HEK293T (cell line): ENCODE measurements at regions not wholly inside any gene's neighbourhood (a gene's known extent, or its start where the extent isn't known, plus 50 kb on each side); places are given as distances from the start of the nearest gene placed in this dataset.

Experiments used
- CTCF ChIA-PET: fragments of 350-600 bp; formaldehyde crosslinking; extraction: SDS; loops from one replicate; lab custom pipeline; 2021; ENCODE audit warnings: antibody characterized with exemption, inconsistent platforms; lab: Yijun Ruan, JAX
- POLR2A ChIA-PET: fragments of 350-600 bp; formaldehyde crosslinking; extraction: SDS; loops from one replicate; lab custom pipeline; 2020; ENCODE audit warnings: antibody characterized with exemption, inconsistent platforms; lab: Yijun Ruan, JAX
- DNase-seq: peaks from one replicate; pipeline ENCODE4 v3.0.0; 2012; ENCODE audit warnings: mixed read lengths; ENCODE audit errors: extremely low spot score
- ARNT ChIP-seq: fragments of 450-650 bp; IDR thresholded peaks from 2 replicates; pipeline ENCODE4 v1.6.1; 2017; ENCODE audit warnings: mild to moderate bottlenecking
- BHLHE40 ChIP-seq: fragments of 450-650 bp; IDR thresholded peaks from 2 replicates; pipeline ENCODE4 v1.6.1; 2016; ENCODE audit warnings: mild to moderate bottlenecking, moderate library complexity, borderline replicate concordance
- CTBP1 ChIP-seq: fragments of 450-650 bp; IDR thresholded peaks from 2 replicates; pipeline ENCODE4 v1.6.1; 2016; ENCODE audit warnings: borderline replicate concordance
- ELF4 ChIP-seq: fragments of 450-650 bp; IDR thresholded peaks from 2 replicates; pipeline ENCODE4 v1.6.1; 2017; ENCODE audit warnings: antibody characterized with exemption
- FOXA1 ChIP-seq: fragments of 450-650 bp; IDR thresholded peaks from 2 replicates; pipeline ENCODE4 v1.6.1; 2016; ENCODE audit warnings: mild to moderate bottlenecking
- FOXK2 ChIP-seq: fragments of 450-650 bp; IDR thresholded peaks from 2 replicates; pipeline ENCODE4 v1.6.1; 2016; ENCODE audit warnings: mild to moderate bottlenecking
- FOXM1 ChIP-seq: fragments of 450-650 bp; IDR thresholded peaks from 2 replicates; pipeline ENCODE4 v1.6.1; 2017; ENCODE audit warnings: mild to moderate bottlenecking, borderline replicate concordance
- HDGF ChIP-seq: fragments of 450-650 bp; IDR thresholded peaks from 2 replicates; pipeline ENCODE4 v1.6.1; 2017; ENCODE audit warnings: antibody characterized with exemption, borderline replicate concordance
- L3MBTL2 ChIP-seq: fragments of 450-650 bp; conservative IDR thresholded peaks from 2 replicates; pipeline ENCODE4 v1.6.1; 2016; ENCODE audit warnings: mild to moderate bottlenecking
- LEF1 ChIP-seq: fragments of 450-650 bp; IDR thresholded peaks from 2 replicates; pipeline ENCODE4 v1.6.1; 2017; ENCODE audit warnings: mild to moderate bottlenecking, borderline replicate concordance
- NFRKB ChIP-seq: fragments of 450-650 bp; IDR thresholded peaks from 2 replicates; pipeline ENCODE4 v1.6.1; 2016; ENCODE audit warnings: mild to moderate bottlenecking, moderate library complexity
- SP1 ChIP-seq: fragments of 450-650 bp; IDR thresholded peaks from 2 replicates; pipeline ENCODE4 v1.6.1; 2017
- SUZ12 ChIP-seq: fragments of 450-650 bp; IDR thresholded peaks from 2 replicates; pipeline ENCODE4 v1.6.1; 2016; ENCODE audit warnings: mild to moderate bottlenecking
- TARDBP ChIP-seq: fragments of 450-650 bp; IDR thresholded peaks from 2 replicates; pipeline ENCODE4 v1.6.1; 2016
- ZNF384 ChIP-seq: fragments of 450-650 bp; IDR thresholded peaks from 2 replicates; pipeline ENCODE4 v1.6.1; 2016
- TF ChIP-seq, protein P1 (sequence below): fragments of 450-650 bp; IDR thresholded peaks from 2 replicates; pipeline ENCODE4 v1.6.1; 2016

DNA sequence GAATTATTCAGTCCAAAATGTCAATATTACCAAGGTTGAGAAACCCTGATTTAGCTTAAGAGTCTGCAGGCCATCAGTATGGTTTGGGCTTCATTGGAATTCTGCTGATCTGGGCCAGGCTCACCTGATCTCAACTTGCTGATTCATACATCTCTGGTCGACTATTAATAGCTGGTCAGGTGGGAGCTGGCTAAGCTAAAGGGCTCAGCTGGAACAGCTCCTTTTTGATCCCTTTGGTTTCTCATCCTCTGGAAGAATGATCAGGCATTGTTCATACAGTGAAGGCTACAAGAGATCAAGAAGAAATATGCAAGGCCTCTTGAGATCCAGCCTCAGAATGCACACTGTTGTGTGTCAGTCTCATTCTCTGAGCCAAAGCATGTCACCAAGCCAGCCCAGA is 123.3 kb upstream of the MME start:
- POLR2A ChIA-PET: no interaction called here

DNA sequence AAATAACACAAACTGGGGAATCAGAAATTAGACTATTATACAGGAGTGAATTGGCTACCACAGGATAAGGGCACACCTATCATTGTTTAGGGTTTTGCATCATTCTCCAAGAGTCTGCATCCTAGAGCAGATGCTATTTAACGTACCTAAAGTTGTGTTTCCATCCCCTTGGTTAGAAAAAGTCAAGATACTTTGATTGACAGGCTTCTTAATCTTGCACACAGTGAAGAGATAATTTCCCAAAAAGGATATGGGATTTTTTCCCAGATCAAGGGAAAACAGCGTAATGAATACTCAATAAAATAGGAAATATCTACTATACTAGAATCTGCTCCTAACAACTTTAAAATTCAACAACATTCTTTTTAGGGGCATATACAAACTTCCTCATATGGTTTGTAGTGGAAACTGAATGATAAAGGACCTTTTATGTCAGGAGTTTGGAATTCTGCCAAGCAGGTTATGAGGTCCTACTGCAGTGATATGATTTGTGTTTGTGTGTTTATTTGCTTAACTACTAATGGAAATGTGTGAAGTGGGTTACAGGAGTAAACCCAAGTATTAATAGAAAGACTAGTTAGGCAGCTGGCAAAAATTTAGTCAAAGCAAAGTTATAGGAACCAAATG is 124.1 kb upstream of the MME start:
- no peak for DNase-seq

More for the DNA sequence above, 123.3 kb upstream of the MME start:
- CTCF ChIA-PET: no interaction called here
- DNase-seq: no peak
- TF ChIP-seq LEF1: no peak

DNA sequence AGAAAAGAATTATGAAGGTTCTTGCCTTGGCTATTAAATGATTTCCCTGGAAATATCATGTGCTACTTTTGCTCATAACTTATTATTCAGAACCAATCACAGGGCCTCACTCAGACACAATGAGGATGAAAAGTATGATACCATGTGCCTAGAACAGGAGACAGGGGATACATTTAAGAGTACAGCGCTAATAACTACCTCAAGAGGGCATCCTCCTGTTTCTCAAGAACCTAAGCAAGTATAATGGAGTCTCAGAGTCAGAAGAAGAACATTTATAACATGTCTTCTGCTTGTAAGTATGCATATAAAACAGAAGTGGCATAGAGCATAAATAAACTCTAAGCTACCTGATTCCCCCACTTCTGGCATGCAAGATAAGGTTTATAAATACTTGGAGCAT is 125.4 kb upstream of the MME start:
- peak; percentile 23 for DNase-seq
- CTCF ChIA-PET: no interaction called here

More for the DNA sequence above, 124.1 kb upstream of the MME start:
- ChIA-PET CTCF (no interaction called here), POLR2A (no interaction called here)
- TF ChIP-seq, protein P1, sequence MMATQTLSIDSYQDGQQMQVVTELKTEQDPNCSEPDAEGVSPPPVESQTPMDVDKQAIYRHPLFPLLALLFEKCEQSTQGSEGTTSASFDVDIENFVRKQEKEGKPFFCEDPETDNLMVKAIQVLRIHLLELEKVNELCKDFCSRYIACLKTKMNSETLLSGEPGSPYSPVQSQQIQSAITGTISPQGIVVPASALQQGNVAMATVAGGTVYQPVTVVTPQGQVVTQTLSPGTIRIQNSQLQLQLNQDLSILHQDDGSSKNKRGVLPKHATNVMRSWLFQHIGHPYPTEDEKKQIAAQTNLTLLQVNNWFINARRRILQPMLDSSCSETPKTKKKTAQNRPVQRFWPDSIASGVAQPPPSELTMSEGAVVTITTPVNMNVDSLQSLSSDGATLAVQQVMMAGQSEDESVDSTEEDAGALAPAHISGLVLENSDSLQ: peak; percentile 57
- TF ChIP-seq SUZ12: no peak
- no peak for TF ChIP-seq TARDBP
- no peak for TF ChIP-seq LEF1
- no peak for TF ChIP-seq ARNT
- TF ChIP-seq ELF4: no peak

DNA sequence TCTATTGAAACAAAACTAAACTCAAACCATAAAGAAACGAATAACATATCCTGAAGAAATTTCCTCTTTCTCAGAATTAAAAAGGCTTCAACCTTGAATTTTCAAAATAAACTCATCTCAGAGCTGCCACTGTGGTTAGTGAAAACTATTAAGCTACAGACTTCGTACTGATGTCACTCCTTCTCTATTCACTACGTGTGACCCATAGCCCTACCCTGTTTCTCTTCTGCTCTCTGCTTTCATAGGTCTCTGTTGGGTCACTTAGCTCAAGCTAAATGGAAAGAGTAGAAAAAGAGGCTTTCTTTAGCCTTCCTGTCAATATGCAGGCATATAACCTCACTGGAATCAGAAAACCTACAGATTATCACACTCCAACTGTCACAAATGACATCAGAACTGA is 126.6 kb upstream of the MME start:
- POLR2A ChIA-PET: no interaction called here
- CTCF ChIA-PET: no interaction called here
- no peak for DNase-seq
- TF ChIP-seq SP1: no peak
- TF ChIP-seq ARNT: no peak
- TF ChIP-seq, protein P1: no peak
- no peak for TF ChIP-seq TARDBP
- no peak for TF ChIP-seq ELF4
- no peak for TF ChIP-seq HDGF
- no peak for TF ChIP-seq L3MBTL2
- TF ChIP-seq ZNF384: no peak
- no peak for TF ChIP-seq BHLHE40
- TF ChIP-seq FOXK2: no peak
- TF ChIP-seq LEF1: no peak
- no peak for TF ChIP-seq NFRKB
- TF ChIP-seq SUZ12: no peak
- no peak for TF ChIP-seq FOXM1
- TF ChIP-seq CTBP1: no peak

More for the DNA sequence above, 125.4 kb upstream of the MME start:
- no peak for TF ChIP-seq FOXA1
- no peak for TF ChIP-seq ARNT
- TF ChIP-seq, protein P1: no peak
- no peak for TF ChIP-seq L3MBTL2
- no peak for TF ChIP-seq SP1
- no peak for TF ChIP-seq BHLHE40
- TF ChIP-seq FOXK2: no peak
- TF ChIP-seq ELF4: no peak
- TF ChIP-seq CTBP1: no peak
- no peak for TF ChIP-seq HDGF
- TF ChIP-seq FOXM1: no peak
- TF ChIP-seq SUZ12: no peak
- no peak for TF ChIP-seq LEF1
- TF ChIP-seq ZNF384: no peak
- TF ChIP-seq NFRKB: no peak
- no peak for TF ChIP-seq TARDBP
- POLR2A ChIA-PET: no interaction called here

- TF ChIP-seq FOXA1 (no peak), CTBP1 (no peak), ELF4 (no peak), SUZ12 (no peak), ARNT (no peak), FOXM1 (no peak), FOXK2 (no peak)
- ChIA-PET CTCF (no interaction called here), POLR2A (no interaction called here)
- DNase-seq: no peak
These were observed 127.6 kb upstream of the MME start for GRCh38 chr3:154952553-154952952.

DNA sequence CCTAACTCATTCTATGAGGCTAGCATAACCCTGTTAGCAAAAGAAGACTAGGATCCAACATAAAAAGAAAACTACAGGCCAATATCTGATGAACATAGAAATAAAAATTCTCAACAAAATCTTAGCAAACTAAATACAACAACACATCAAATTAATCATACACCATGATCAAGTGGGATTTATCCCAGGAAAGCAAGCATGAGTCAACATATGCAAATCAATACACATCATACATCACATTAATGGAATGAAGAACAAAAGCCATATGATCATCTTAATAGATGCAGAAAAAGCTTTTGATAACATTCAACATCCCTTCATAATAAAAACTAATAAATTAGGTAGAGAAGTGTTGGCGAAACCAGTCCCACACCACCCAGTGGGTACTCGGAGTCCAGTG is 136.1 kb upstream of the MME start:
- TF ChIP-seq LEF1 (no peak), SUZ12 (no peak), FOXK2 (no peak), TARDBP (no peak), ZNF384 (no peak), BHLHE40 (no peak), CTBP1 (no peak), ELF4 (no peak), SP1 (no peak), NFRKB (no peak), FOXM1 (no peak), L3MBTL2 (no peak)
- TF ChIP-seq, protein P1: no peak
- POLR2A ChIA-PET: no interaction called here
- CTCF ChIA-PET: no interaction called here
- no peak for DNase-seq
